Ovary (tissue), 3 donors: ENCODE measurements at regions not wholly inside any gene's neighbourhood (a gene's known extent, or its start where the extent isn't known, plus 50 kb on each side); places are given as distances from the start of the nearest gene placed in this dataset.

Source experiments
- CTCF ChIP-seq, 3 donors: fragments of 450-650 bp in 2 of 3; fragments of 200-600 bp in 1 of 3; IDR thresholded peaks; one replicate each; pipeline versions ENCODE4 v1.5.1 to v1.8.0; 2016 to 2022; ENCODE audit warnings: antibody characterized with exemption in 3 of 3, mild to moderate bottlenecking in 1 of 3
- EP300 ChIP-seq: sonication (generic); formaldehyde crosslinking; IDR thresholded peaks from one replicate; pipeline ENCODE4 v1.6.1; 2017; ENCODE audit warnings: antibody characterized with exemption
- POLR2A ChIP-seq: fragments of 450-650 bp; IDR thresholded peaks from one replicate; pipeline ENCODE4 v1.6.1; 2017; ENCODE audit warnings: antibody characterized with exemption, mild to moderate bottlenecking, moderate library complexity
- donor health status: DM: no; HTN: no; CAD: no.

- TF ChIP-seq EP300 (no peak), CTCF (IDR thresholded peaks at IDR 0.05) (no peak), POLR2A (no peak)
Observed at GRCh38 chr21:16419188-16419921, 689.6 kb downstream of the USP25 start.
